ENCODE measurements at regions not wholly inside any gene's neighbourhood (a gene's known extent, or its start where the extent isn't known, plus 50 kb on each side); places are given as distances from the start of the nearest gene placed in this dataset.
A peak's percentile ranks its signal among the peaks of the same experiment; 100 is the strongest.
"Not testable (repeated sequence)": the region's sequence is repeated elsewhere in the genome, so short reads cannot be mapped to it uniquely, and the experiment has no call there.

GRCh38 chr2:139538332-139539020, 758.3 kb upstream of the NXPH2 start:
- not testable (repeated sequence) for DNase-seq

- peak; percentile 5 for DNase-seq
Measured at GRCh38 chr2:139529080-139529479, 748.9 kb upstream of the NXPH2 start.

GRCh38 chr2:139526781-139527180, 746.6 kb upstream of the NXPH2 start:
- no peak for DNase-seq

GRCh38 chr2:139518321-139518720, 738.1 kb upstream of the NXPH2 start:
- DNase-seq = no peak

GRCh38 chr2:139514951-139515350, 734.8 kb upstream of the NXPH2 start:
- no peak for DNase-seq

GRCh38 chr2:139495851-139496250, 715.7 kb upstream of the NXPH2 start:
- no peak for DNase-seq

- DNase-seq = no peak
Measured at GRCh38 chr2:139492131-139492680, 712.0 kb upstream of the NXPH2 start.

- DNase-seq = no peak
Measured at GRCh38 chr2:139480161-139480650, 700.0 kb upstream of the NXPH2 start.

- peak; percentile 59 for DNase-seq
Measured at GRCh38 chr2:139478165-139478914, 698.1 kb upstream of the NXPH2 start.

GRCh38 chr2:139477618-139478017, 697.4 kb upstream of the NXPH2 start:
- DNase-seq = peak; percentile 20

GRCh38 chr2:139469985-139470384, 689.8 kb upstream of the NXPH2 start:
- no peak for DNase-seq

- no peak for DNase-seq
Measured at GRCh38 chr2:139465789-139466188, 685.6 kb upstream of the NXPH2 start.

GRCh38 chr2:139457873-139458272, 677.7 kb upstream of the NXPH2 start:
- DNase-seq = no peak

- no peak for DNase-seq
Measured at GRCh38 chr2:139454251-139454650, 674.1 kb upstream of the NXPH2 start.

GRCh38 chr2:139439100-139439499, 658.9 kb upstream of the NXPH2 start:
- DNase-seq = no peak

- no peak for DNase-seq
Measured at GRCh38 chr2:139438478-139438877, 658.3 kb upstream of the NXPH2 start.

- no peak for DNase-seq
Measured at GRCh38 chr2:139427164-139427563, 647.0 kb upstream of the NXPH2 start.

- no peak for DNase-seq
Measured at GRCh38 chr2:139424101-139424500, 643.9 kb upstream of the NXPH2 start.

- DNase-seq = no peak
Measured at GRCh38 chr2:139411236-139411635, 631.0 kb upstream of the NXPH2 start.

GRCh38 chr2:139410833-139411174, 630.6 kb upstream of the NXPH2 start:
- DNase-seq = not testable (repeated sequence)

GRCh38 chr2:139410147-139410832, 630.1 kb upstream of the NXPH2 start:
- DNase-seq = not testable (repeated sequence)

- DNase-seq = no peak
Measured at GRCh38 chr2:139409212-139409611, 629.0 kb upstream of the NXPH2 start.

GRCh38 chr2:139403948-139404347, 623.8 kb upstream of the NXPH2 start:
- DNase-seq = no peak

Measured in hindlimb muscle (tissue), 1 donor.